Brain microvascular endothelial cell (primary cell): ENCODE measurements at regions not wholly inside any gene's neighbourhood (a gene's known extent, or its start where the extent isn't known, plus 50 kb on each side); places are given as distances from the start of the nearest gene placed in this dataset.

Experiments used
- DNase-seq: peaks from one replicate; pipeline ENCODE4 v3.0.0-alpha.2; 2020
- H3K27ac ChIP-seq: fragments of 250-450 bp; sonication (Bioruptor Pico); 2 replicates; pipeline ENCODE4 v1.5.1; 2020; ENCODE audit warnings: mild to moderate bottlenecking, moderate library complexity
- H3K27me3 ChIP-seq: fragments of 250-450 bp; sonication (Bioruptor Pico); replicated peaks from 2 replicates; pipeline ENCODE4 v1.5.1; 2020; ENCODE audit warnings: mild to moderate bottlenecking
- H3K36me3 ChIP-seq: fragments of 250-450 bp; sonication (Bioruptor Pico); replicated peaks from 2 replicates; pipeline ENCODE4 v1.5.1; 2020; ENCODE audit warnings: mild to moderate bottlenecking
- H3K4me3 ChIP-seq: 2 replicates; pipeline ENCODE4 v1.5.1; 2011; ENCODE audit warnings: low read depth, mild to moderate bottlenecking, control low read depth, low read length, moderate library complexity
- CTCF ChIP-seq: IDR thresholded peaks from 2 replicates; pipeline ENCODE4 v1.5.1; 2011; ENCODE audit warnings: low read depth, mild to moderate bottlenecking, moderate library complexity, low read length, control low read depth, inconsistent platforms; ENCODE audit errors: missing control alignments
- in situ Hi-C: cut with HindIII; loops from 2 replicates; pipeline ENCODE4 v1.10.0; 2017; ENCODE audit warnings: low sequenced_read_pairs, low pct_ligation_motif_present

- TF ChIP-seq CTCF: no peak
- no peaks in the 10 kb centered on the region for H3K27me3 ChIP-seq
- in situ Hi-C loops: no loop called here
Measured at GRCh38 chr21:41596241-41596925, 88.4 kb upstream of the TMPRSS2 start.

GRCh38 chr21:41594268-41594667 is 86.3 kb upstream of the TMPRSS2 start:
- H3K36me3 ChIP-seq: no peaks in the 10 kb centered on the region
- H3K4me3 ChIP-seq: no peak overlapping the region
- no peaks in the 10 kb centered on the region for H3K27me3 ChIP-seq
- no peak for DNase-seq
- H3K27ac ChIP-seq: no peak overlapping the region
- in situ Hi-C loops: no loop called here
- no peak for TF ChIP-seq CTCF

More at GRCh38 chr21:41596241-41596925, 88.4 kb upstream of the TMPRSS2 start:
- no peak overlapping the region for H3K4me3 ChIP-seq
- H3K36me3 ChIP-seq: no peaks in the 10 kb centered on the region
- H3K27ac ChIP-seq: no peak overlapping the region
- no peak for DNase-seq

- Histone ChIP-seq H3K4me3 (no peak overlapping the region), H3K27me3 (no peaks in the 10 kb centered on the region), H3K27ac (no peak overlapping the region), H3K36me3 (no peaks in the 10 kb centered on the region)
- TF ChIP-seq CTCF: no peak
- DNase-seq: no peak
- in situ Hi-C loops: no loop called here
Measured at GRCh38 chr21:41593760-41594138, 85.8 kb upstream of the TMPRSS2 start.

GRCh38 chr21:41593051-41593759 is 85.2 kb upstream of the TMPRSS2 start:
- no peak overlapping the region for H3K4me3 ChIP-seq
- no peak for DNase-seq
- no peak for TF ChIP-seq CTCF
- no peak overlapping the region for H3K27ac ChIP-seq
- H3K27me3 ChIP-seq: no peaks in the 10 kb centered on the region
- in situ Hi-C loops: no loop called here
- no peaks in the 10 kb centered on the region for H3K36me3 ChIP-seq

- Histone ChIP-seq H3K27ac (no peak overlapping the region), H3K4me3 (no peak overlapping the region), H3K27me3 (no peaks in the 10 kb centered on the region), H3K36me3 (no peaks in the 10 kb centered on the region)
- no peak for TF ChIP-seq CTCF
- in situ Hi-C loops: no loop called here
- no peak for DNase-seq
Measured at GRCh38 chr21:41589620-41590175, 81.7 kb upstream of the TMPRSS2 start.
